ENCODE measurements at regions not wholly inside any gene's neighbourhood (a gene's known extent, or its start where the extent isn't known, plus 50 kb on each side); places are given as distances from the start of the nearest gene placed in this dataset.

GRCh38 chr22:47811971-47812370, 1049.5 kb downstream of the TBC1D22A start:
- H3K27me3 ChIP-seq (ENCODE audit: control insufficient read depth, insufficient read depth, low read length): no peaks in the 10 kb centered on the region
- no peak overlapping the region for H3K27ac ChIP-seq (ENCODE audit: low read length)
- ChIA-PET CTCF (no interaction called here), POLR2A (no interaction called here)
- in situ Hi-C loops (cut with HindIII; ENCODE audit: low pct_unique_long_range_greater_than_20kb, low sequenced_read_pairs): no loop called here
- no peaks in the 10 kb centered on the region for H3K9me3 ChIP-seq (ENCODE audit: control insufficient read depth, insufficient read depth, low read depth, low read length)
- no peak for TF ChIP-seq SIN3A (IDR thresholded peaks at IDR 0.05; ENCODE audit: borderline replicate concordance, insufficient read depth, low read depth, low read length)
- no peak for TF ChIP-seq CTCF (IDR thresholded peaks at IDR 0.05)
- TF ChIP-seq REST (IDR thresholded peaks at IDR 0.05; ENCODE audit: insufficient read depth in 1 of 2, low read depth in 2 of 2, low read length in 1 of 2): no peak
- no peak for TF ChIP-seq POLR2AphosphoS5 (IDR thresholded peaks at IDR 0.05; ENCODE audit: low read depth, low read length)
- TF ChIP-seq TCF7L2 (IDR thresholded peaks at IDR 0.05; ENCODE audit: low read depth, low read length): no peak
- DNase-seq (ENCODE audit: low read depth, low spot score): no peak
- H3K4me1 ChIP-seq (ENCODE audit: control insufficient read depth, insufficient read depth, low read length): no peaks in the 10 kb centered on the region
- ATAC-seq: no peak
- no peaks in the 10 kb centered on the region for H3K36me3 ChIP-seq (ENCODE audit: control insufficient read depth, insufficient read depth, low read length)
- BruUV-seq (replicated peaks): no TSS peak
- no peak overlapping the region for H3K4me3 ChIP-seq (ENCODE audit: low read depth in 2 of 2, low read length in 2 of 2)
- intact Hi-C loops (cut with micrococcal nuclease; ENCODE audit: unreplicated experiment): no loop called here

- DNase-seq (ENCODE audit: low read depth, low spot score) (no peak), ATAC-seq (no peak)
- no peaks in the 10 kb centered on the region for H3K4me1 ChIP-seq (ENCODE audit: control insufficient read depth, insufficient read depth, low read length)
- ChIA-PET POLR2A (no interaction called here), CTCF (no interaction called here)
- no TSS peak for BruUV-seq (replicated peaks)
- in situ Hi-C loops (cut with HindIII; ENCODE audit: low pct_unique_long_range_greater_than_20kb, low sequenced_read_pairs) (no loop called here), intact Hi-C loops (cut with micrococcal nuclease; ENCODE audit: unreplicated experiment) (no loop called here)
- no peak overlapping the region for H3K27ac ChIP-seq (ENCODE audit: low read length)
- H3K9me3 ChIP-seq (ENCODE audit: control insufficient read depth, insufficient read depth, low read depth, low read length): no peaks in the 10 kb centered on the region
- H3K4me3 ChIP-seq (ENCODE audit: low read depth in 2 of 2, low read length in 2 of 2): no peak overlapping the region
- no peaks in the 10 kb centered on the region for H3K27me3 ChIP-seq (ENCODE audit: control insufficient read depth, insufficient read depth, low read length)
- TF ChIP-seq REST (IDR thresholded peaks at IDR 0.05; ENCODE audit: insufficient read depth in 1 of 2, low read depth in 2 of 2, low read length in 1 of 2) (no peak), SIN3A (IDR thresholded peaks at IDR 0.05; ENCODE audit: borderline replicate concordance, insufficient read depth, low read depth, low read length) (no peak), CTCF (IDR thresholded peaks at IDR 0.05) (no peak), POLR2AphosphoS5 (IDR thresholded peaks at IDR 0.05; ENCODE audit: low read depth, low read length) (no peak)
- H3K36me3 ChIP-seq (ENCODE audit: control insufficient read depth, insufficient read depth, low read length): no peaks in the 10 kb centered on the region
Measured at GRCh38 chr22:47810505-47811500, 1048.4 kb downstream of the TBC1D22A start.

Measured in Panc1 (cell line).